H1 (cell line): ENCODE measurements at regions not wholly inside any gene's neighbourhood (a gene's known extent, or its start where the extent isn't known, plus 50 kb on each side); places are given as distances from the start of the nearest gene placed in this dataset.

Experiments used
- CBX8 ChIP-seq: fragments of 300-800, 300-1000 bp; sonication (generic); IDR thresholded peaks from 2 replicates; pipeline ENCODE4 v1.7.1; 2016; ENCODE audit warnings: low read depth, low read length, borderline replicate concordance
- EGR1 ChIP-seq: IDR thresholded peaks from 2 replicates; pipeline ENCODE4 v1.6.1; 2011; ENCODE audit warnings: low read depth, low read length, borderline replicate concordance
- JUND ChIP-seq: IDR thresholded peaks from 2 replicates; pipeline ENCODE4 v1.6.1; 2011; ENCODE audit warnings: mild to moderate bottlenecking, improper control_type of control experiment, low read length
- TAF1 ChIP-seq: IDR thresholded peaks from 2 replicates; pipeline ENCODE4 v1.6.1; 2011; ENCODE audit warnings: mild to moderate bottlenecking, low read depth, low read length
- TCF12 ChIP-seq: IDR thresholded peaks from 2 replicates; pipeline ENCODE4 v1.6.1; 2011; ENCODE audit warnings: low read depth, mild to moderate bottlenecking, low read length
- TF ChIP-seq, protein P1 (sequence below), 3 experiments: IDR thresholded peaks; 1 replicate in 2 of 3; 2 replicates in 1 of 3; pipeline versions ENCODE4 v1.5.1 to v1.6.1; 2011; ENCODE audit warnings: low read length in 3 of 3, mild to moderate bottlenecking in 3 of 3, inconsistent platforms in 2 of 3, low read depth in 1 of 3, moderate library complexity in 1 of 3; ENCODE audit not compliant: insufficient read depth in 1 of 3; ENCODE audit errors: control extremely low read depth in 1 of 3

DNA sequence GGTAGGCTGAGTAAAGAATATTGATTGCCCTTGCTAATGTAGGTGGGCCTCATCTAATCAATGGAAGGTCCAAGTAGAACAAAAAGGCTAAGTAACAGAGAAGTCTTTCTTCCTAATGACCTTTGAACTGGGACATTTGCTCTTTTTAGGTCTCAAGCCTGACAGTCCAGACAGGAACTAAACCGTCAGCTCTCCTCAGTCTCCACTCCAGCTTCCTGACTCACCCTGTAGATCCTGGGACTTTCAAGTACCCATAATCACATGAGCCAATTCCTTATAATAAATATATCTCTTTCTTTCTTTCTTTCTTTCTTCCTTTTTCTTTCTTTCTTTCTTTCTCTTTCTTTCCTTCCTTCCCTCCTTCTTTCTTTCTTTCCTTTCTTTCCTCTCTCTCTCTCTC, 479.5 kb upstream of the PAPPA start (continued):
- TF ChIP-seq CBX8 = no peak
- TF ChIP-seq TCF12 = no peak
- no peak for TF ChIP-seq JUND
- TF ChIP-seq, protein P1, sequence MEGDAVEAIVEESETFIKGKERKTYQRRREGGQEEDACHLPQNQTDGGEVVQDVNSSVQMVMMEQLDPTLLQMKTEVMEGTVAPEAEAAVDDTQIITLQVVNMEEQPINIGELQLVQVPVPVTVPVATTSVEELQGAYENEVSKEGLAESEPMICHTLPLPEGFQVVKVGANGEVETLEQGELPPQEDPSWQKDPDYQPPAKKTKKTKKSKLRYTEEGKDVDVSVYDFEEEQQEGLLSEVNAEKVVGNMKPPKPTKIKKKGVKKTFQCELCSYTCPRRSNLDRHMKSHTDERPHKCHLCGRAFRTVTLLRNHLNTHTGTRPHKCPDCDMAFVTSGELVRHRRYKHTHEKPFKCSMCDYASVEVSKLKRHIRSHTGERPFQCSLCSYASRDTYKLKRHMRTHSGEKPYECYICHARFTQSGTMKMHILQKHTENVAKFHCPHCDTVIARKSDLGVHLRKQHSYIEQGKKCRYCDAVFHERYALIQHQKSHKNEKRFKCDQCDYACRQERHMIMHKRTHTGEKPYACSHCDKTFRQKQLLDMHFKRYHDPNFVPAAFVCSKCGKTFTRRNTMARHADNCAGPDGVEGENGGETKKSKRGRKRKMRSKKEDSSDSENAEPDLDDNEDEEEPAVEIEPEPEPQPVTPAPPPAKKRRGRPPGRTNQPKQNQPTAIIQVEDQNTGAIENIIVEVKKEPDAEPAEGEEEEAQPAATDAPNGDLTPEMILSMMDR (IDR thresholded peaks at IDR 0.05; ENCODE audit: control extremely low read depth in 1 of 3, insufficient read depth in 1 of 3, low read depth in 1 of 3, low read length in 3 of 3) = no peak
- no peak for TF ChIP-seq TAF1
- TF ChIP-seq EGR1 = no peak
